ENCODE measurements at regions not wholly inside any gene's neighbourhood (a gene's known extent, or its start where the extent isn't known, plus 50 kb on each side); places are given as distances from the start of the nearest gene placed in this dataset.
"Not testable (repeated sequence)": the region's sequence is repeated elsewhere in the genome, so short reads cannot be mapped to it uniquely, and the experiment has no call there.

DNA sequence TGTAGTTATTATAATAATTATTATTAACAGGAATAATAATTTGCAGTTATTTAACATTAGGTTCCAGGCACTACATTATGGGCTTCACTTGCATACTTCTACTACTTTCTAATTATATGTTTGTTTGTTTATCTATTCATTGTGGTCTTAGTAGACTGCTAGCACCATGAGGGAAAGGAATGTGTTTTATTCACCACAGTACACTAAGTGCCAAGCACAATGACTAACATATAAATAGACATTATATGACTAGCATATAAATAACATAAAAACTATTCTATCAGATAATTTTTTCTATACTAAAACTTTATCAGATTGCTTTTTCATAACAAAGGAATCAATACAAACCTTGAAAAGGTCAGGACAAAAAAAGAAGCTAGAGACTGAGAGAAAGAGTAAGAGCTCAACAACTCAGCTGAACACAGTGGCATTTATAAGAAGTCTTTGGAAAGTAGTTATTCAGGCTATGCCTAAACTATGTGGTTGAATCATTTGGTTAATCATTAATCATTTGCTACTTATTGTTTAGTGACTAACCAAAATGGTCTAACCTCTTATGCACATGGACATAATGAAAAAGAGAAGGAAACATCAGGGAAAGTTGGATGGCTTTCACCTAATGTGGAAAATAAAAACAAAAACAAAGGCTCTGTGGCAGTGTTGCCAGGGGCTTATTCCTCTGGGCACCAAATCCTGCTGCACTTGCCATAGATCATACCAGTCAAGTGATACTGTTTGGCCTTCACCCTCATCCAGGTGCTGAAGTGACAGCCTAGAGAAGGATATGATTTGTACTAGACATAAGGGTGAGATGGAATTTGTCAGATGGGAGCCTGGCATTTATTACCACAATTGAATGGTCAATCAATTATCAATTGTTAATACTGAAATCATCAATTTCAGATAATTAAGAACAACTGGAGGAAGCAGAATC is 174.9 kb downstream of the ETAA1 start:
- no peak overlapping the region for H3K27ac Mint-ChIP-seq
- no peaks in the 10 kb centered on the region for H3K36me3 Mint-ChIP-seq (ENCODE audit: low read depth)
- H3K27me3 Mint-ChIP-seq = peaks cover 7% of the 10 kb centered on the region
- no peaks in the 10 kb centered on the region for H3K4me1 Mint-ChIP-seq
- no peak overlapping the region for H3K4me3 Mint-ChIP-seq
- ATAC-seq (replicated peaks) = no peak
- peaks cover 12% of the 10 kb centered on the region for H3K9me3 Mint-ChIP-seq

DNA sequence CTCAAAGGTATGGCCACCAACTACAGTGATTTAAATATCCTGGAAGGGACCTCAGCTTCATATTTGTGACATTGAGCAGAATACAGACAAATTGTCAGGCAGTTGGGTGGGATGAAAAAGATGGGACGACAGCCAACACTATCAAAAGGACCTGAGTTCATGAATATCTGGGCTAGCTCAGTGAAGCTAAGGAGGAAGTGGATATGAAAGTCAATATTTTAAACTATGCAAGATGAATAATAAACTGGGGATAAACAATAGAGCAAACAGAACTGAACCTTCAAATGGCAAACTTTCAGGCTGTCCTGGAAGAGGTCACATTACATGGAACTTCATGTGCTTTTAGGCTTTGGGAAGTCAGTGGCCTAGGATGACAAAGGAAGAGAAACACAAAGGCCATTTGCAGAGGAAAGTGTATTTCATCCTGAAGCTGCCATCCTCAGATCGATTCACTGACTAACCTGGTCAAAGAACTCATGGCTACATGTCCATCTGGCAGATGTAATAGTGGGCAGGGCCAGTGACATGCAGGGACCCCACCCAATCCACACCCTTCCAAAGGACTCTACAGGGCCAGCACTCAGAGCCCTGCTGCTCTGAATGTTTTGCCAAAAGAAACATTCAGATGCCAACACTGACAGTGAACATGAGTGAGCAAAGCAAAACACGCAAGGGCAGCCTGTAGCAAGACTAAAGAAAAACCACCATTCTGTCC is 175.7 kb downstream of the ETAA1 start:
- H3K4me1 Mint-ChIP-seq = no peaks in the 10 kb centered on the region

DNA sequence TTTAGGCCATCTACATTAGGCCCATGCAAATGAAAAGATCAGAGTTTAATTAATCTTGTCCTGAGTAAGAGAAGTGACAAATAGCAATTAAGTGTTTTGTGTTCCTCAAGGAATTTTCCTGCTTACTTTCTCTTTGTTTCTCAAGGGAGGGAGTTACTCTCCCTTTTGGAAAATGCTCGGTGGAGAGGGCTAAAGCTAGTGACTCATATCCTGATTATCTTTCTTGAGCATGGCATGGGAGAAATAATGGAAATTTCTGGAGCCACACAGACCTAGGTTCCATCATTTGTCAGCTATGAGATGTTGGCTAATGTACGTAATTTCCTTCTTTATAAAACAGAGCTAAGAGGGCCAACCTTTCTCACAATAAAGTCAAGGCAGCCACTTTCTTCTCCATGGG is 177.1 kb downstream of the ETAA1 start:
- Mint-ChIP-seq H3K27ac (no peak overlapping the region), H3K9me3 (peaks cover 8% of the 10 kb centered on the region), H3K27me3 (peaks cover 7% of the 10 kb centered on the region), H3K36me3 (ENCODE audit: low read depth) (no peaks in the 10 kb centered on the region), H3K4me3 (no peak overlapping the region), H3K4me1 (no peaks in the 10 kb centered on the region)
- no peak for ATAC-seq (replicated peaks)

More for the DNA sequence above, 175.7 kb downstream of the ETAA1 start:
- ATAC-seq (replicated peaks) = no peak
- H3K9me3 Mint-ChIP-seq = peaks cover 8% of the 10 kb centered on the region
- H3K27ac Mint-ChIP-seq = no peak overlapping the region
- no peak overlapping the region for H3K4me3 Mint-ChIP-seq
- no peaks in the 10 kb centered on the region for H3K36me3 Mint-ChIP-seq (ENCODE audit: low read depth)
- peaks cover 7% of the 10 kb centered on the region for H3K27me3 Mint-ChIP-seq

DNA sequence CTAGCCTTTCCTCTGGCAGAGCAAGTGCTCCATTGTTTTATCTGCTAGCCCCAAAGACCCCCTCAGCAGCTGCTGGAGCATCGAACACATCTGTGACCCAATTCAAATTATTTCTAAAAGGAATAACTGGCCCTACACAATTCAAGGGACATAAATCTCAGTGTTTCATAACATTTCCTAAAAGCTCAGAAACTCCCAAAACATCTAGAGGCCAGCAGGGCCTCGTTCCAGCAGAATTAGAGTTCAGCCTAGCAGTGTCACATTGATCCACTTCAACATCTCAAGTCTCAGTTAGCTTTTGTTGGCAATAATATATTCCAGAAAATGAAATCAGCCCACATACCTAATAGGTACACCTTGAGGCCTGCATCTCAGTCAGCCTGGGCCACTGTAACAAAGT is 179.1 kb downstream of the ETAA1 start:
- H3K9me3 Mint-ChIP-seq = peaks cover 8% of the 10 kb centered on the region
- no peak for ATAC-seq (replicated peaks)
- no peaks in the 10 kb centered on the region for H3K36me3 Mint-ChIP-seq (ENCODE audit: low read depth)
- H3K27me3 Mint-ChIP-seq = peaks cover 7% of the 10 kb centered on the region
- no peak overlapping the region for H3K4me3 Mint-ChIP-seq
- H3K27ac Mint-ChIP-seq = no peak overlapping the region
- no peaks in the 10 kb centered on the region for H3K4me1 Mint-ChIP-seq

DNA sequence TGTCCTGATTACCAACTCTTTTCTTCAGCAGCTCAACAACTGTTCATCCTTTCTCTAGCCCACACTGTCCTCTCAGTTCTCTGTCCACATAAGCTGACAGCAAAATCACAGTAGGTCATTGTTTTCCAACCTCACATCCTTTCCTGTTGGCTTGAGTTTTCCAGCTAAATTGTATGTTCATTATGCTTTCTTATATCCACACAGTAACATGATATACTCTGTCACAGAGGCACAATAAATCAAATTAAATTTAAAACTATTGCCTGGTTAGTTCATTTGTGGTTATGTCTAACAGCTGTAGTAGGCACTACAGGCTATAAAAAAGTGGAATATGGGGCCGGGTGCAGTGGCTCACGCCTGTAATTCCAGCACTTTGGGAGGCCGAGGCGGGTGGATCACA is 179.9 kb downstream of the ETAA1 start:
- Mint-ChIP-seq H3K27me3 (peaks cover 7% of the 10 kb centered on the region), H3K4me3 (no peak overlapping the region), H3K4me1 (no peaks in the 10 kb centered on the region), H3K27ac (no peak overlapping the region), H3K9me3 (peaks cover 13% of the 10 kb centered on the region), H3K36me3 (ENCODE audit: low read depth) (no peaks in the 10 kb centered on the region)
- ATAC-seq (replicated peaks) = no peak

DNA sequence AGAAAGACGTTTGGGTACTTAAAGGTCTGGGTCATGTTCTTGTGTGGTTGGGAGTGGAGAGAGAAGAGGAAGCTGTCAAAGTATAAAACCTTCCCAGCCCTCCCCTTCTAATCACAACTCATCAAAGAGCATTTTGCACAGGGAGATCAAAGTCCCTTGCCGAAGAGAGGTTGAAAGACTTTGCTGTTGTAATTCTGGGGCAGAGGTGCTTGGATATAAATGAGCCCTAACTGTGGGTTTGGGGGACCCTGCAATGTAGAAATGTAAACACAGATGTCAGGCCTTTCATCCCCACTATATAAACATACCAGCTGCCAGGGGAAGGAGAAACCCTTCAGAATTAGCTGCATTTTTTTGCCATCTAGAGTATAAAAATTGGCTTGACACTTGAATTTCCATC is 182.1 kb downstream of the ETAA1 start:
- H3K36me3 Mint-ChIP-seq (ENCODE audit: low read depth) = no peaks in the 10 kb centered on the region
- H3K9me3 Mint-ChIP-seq = peaks cover 7% of the 10 kb centered on the region
- H3K4me3 Mint-ChIP-seq = no peak overlapping the region
- no peak overlapping the region for H3K27ac Mint-ChIP-seq
- no peaks in the 10 kb centered on the region for H3K4me1 Mint-ChIP-seq
- peaks cover 3% of the 10 kb centered on the region for H3K27me3 Mint-ChIP-seq
- no peak for ATAC-seq (replicated peaks)

DNA sequence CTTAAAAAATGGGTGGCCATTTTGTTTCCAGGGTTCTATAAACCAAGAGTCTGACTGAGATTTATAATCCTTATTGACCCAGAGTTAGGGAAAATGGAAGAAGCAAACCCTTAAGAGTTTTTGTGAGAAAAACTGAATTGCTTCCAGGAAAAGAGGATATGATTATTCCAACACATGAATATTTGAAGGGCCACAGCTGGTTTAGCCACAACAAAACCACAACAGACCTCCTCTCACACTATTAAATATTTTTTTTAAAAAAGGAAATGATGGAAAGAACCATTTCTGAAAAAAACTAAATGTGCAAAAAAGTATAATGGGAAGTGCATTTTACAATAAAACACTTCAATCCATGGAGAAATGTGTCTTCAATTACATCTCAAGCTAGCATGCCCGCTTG is 182.7 kb downstream of the ETAA1 start:
- no peaks in the 10 kb centered on the region for H3K4me1 Mint-ChIP-seq
- H3K36me3 Mint-ChIP-seq (ENCODE audit: low read depth) = no peaks in the 10 kb centered on the region
- no peak overlapping the region for H3K27ac Mint-ChIP-seq
- peaks cover 9% of the 10 kb centered on the region for H3K9me3 Mint-ChIP-seq
- no peak for ATAC-seq (replicated peaks)
- H3K4me3 Mint-ChIP-seq = no peak overlapping the region
- peaks cover 3% of the 10 kb centered on the region for H3K27me3 Mint-ChIP-seq

DNA sequence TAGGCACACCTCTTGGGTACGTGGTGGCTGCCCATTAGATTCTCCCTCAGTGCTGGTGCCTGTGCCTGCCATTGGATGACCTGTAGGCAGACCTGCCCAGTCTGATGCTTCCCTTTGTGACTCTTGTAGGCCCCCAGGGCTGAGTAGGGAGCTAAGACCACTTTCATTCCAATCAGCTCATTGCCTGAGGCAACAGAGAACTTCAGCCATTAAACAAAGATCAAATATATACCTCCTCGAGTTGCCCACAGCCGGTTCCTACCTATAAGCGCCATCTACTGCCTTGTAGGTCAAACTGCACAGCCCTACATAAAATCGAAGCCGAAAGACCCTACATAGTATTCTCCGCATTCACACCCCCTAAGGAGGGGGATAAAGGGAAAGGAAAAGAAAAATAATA is 184.6 kb downstream of the ETAA1 start:
- H3K36me3 Mint-ChIP-seq (ENCODE audit: low read depth) = no peaks in the 10 kb centered on the region
- H3K4me3 Mint-ChIP-seq = no peak overlapping the region
- H3K27ac Mint-ChIP-seq = no peak overlapping the region
- ATAC-seq (replicated peaks) = no peak
- H3K9me3 Mint-ChIP-seq = peaks cover 14% of the 10 kb centered on the region
- H3K27me3 Mint-ChIP-seq = peaks cover 3% of the 10 kb centered on the region
- no peaks in the 10 kb centered on the region for H3K4me1 Mint-ChIP-seq

DNA sequence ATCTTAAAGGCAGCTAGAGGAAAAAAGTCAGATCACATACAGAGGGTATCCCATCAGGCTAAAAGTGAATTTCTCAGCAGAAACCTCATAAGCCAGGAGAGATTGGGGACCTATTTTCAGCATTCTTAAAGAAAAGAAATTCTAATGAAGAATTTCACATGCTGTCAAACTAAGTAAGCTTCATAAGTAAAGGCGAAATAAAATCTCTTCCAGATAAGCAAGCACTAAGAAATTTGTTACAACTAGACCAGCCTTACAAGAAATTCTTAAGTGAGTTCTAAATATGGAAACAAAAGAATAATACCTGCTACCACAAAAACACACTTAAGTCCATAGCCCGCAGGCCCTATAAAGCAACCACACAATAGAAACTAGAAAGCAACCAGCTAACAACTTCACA is 186.1 kb downstream of the ETAA1 start:
- ATAC-seq (replicated peaks) = no peak
- Mint-ChIP-seq H3K36me3 (ENCODE audit: low read depth) (no peaks in the 10 kb centered on the region), H3K27ac (no peak overlapping the region), H3K27me3 (no peaks in the 10 kb centered on the region), H3K4me1 (no peaks in the 10 kb centered on the region), H3K9me3 (peaks cover 11% of the 10 kb centered on the region), H3K4me3 (no peak overlapping the region)

DNA sequence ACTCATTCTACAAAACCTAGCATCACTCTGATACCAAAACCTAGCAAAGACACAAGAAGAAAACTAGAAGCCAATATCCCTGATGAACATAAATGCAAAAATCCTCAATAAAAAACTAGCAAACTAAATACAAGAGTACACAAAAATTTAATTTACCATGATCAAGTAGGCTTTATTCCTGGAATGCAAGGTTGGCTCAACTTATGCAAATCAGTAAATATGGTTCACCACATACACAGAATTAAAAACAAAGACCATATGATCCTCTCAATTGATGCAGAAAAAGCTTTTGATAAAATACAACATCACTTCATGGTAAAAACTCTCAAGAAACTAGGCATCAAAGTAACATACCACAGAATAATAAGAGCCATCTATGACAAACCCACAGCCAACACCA is 188.3 kb downstream of the ETAA1 start:
- no peaks in the 10 kb centered on the region for H3K36me3 Mint-ChIP-seq (ENCODE audit: low read depth)
- no peaks in the 10 kb centered on the region for H3K27me3 Mint-ChIP-seq
- no peak for ATAC-seq (replicated peaks)
- no peaks in the 10 kb centered on the region for H3K4me1 Mint-ChIP-seq
- peaks cover 11% of the 10 kb centered on the region for H3K9me3 Mint-ChIP-seq
- no peak overlapping the region for H3K27ac Mint-ChIP-seq
- no peak overlapping the region for H3K4me3 Mint-ChIP-seq

DNA sequence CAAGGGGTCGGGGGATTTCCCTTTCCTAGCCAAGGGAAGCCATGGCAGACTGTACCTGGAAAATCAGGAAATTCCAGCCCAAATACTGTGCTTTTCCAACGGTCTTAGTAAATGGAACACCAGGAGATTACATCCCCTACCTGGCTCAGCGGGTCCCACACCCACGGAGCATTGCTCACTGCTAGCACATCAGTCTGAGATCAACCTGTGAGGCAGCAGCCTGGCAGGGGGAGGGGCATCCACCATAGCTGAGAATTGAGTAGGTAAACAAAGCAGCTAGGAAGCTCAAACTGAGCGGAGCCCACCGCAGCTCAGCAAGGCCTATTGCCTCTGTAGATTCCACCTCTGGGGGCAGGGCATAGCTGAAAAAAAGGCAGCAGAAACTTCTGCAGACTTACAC is 192.0 kb downstream of the ETAA1 start:
- H3K4me3 Mint-ChIP-seq; H3K27ac Mint-ChIP-seq; ATAC-seq (replicated peaks); H3K27me3 Mint-ChIP-seq; H3K36me3 Mint-ChIP-seq (ENCODE audit: low read depth); H3K9me3 Mint-ChIP-seq; H3K4me1 Mint-ChIP-seq: not testable (repeated sequence)

DNA sequence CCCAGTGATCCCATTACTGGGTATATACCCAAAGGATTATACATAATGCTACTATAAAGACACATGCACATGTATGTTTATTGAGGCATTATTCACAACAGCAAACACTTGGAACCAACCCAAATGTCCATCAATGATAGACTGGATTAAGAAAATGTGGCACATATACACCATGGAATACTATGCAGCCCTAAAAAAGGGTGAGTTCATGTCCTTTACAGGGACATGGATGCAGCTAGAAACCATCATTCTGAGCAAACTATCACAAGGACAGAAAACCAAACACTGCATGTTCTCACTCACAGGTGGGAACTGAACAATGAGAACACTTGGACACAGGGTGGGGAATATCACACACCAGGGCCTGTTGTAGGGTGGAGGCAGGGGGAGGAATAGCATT is 197.4 kb downstream of the ETAA1 start:
- H3K4me3 Mint-ChIP-seq; ATAC-seq (replicated peaks); H3K36me3 Mint-ChIP-seq (ENCODE audit: low read depth); H3K27ac Mint-ChIP-seq; H3K27me3 Mint-ChIP-seq; H3K9me3 Mint-ChIP-seq; H3K4me1 Mint-ChIP-seq: not testable (repeated sequence)

DNA sequence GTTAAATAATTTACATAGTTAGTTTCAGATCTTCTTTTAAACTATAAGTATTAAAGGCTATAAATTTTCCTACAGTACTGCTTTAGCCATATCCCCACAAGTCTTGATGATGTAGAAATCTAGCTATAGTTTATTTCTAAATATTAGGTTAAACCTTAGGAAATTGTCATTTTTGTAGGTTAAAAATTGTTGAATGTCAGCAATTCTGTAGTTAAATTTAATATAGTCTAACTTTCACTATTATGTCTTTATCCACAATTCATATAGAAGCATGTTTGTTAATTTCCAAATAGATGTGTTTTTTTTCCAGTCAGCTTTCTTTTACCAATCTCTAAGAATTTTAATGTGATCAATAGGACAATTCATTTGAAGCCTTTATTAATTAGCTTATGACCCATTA is 199.7 kb downstream of the ETAA1 start:
- Mint-ChIP-seq H3K9me3 (no peaks in the 10 kb centered on the region), H3K4me3 (no peak overlapping the region), H3K27me3 (no peaks in the 10 kb centered on the region), H3K27ac (no peak overlapping the region), H3K36me3 (ENCODE audit: low read depth) (no peaks in the 10 kb centered on the region), H3K4me1 (no peaks in the 10 kb centered on the region)
- no peak for ATAC-seq (replicated peaks)

DNA sequence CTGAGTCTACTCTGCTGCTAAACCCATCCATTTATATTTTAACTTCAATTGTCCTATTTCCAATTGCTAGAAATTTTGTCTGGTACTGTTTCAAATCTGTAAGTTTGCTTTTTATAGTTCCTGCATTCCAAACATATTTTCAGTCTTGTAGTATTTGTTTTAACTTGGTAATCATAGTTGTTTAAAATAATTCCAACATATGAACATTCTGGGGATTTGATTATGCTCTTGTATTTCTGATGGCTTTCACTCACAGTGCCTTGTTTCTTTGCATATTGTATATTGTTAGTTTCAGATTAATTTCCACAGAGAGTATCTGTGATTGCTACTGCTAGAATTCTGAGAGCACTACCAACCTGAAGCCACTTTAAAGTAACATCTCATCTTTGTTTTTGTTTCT is 202.4 kb downstream of the ETAA1 start:
- no peak overlapping the region for H3K4me3 Mint-ChIP-seq
- H3K36me3 Mint-ChIP-seq (ENCODE audit: low read depth) = no peaks in the 10 kb centered on the region
- H3K4me1 Mint-ChIP-seq = no peaks in the 10 kb centered on the region
- ATAC-seq (replicated peaks) = no peak
- H3K27ac Mint-ChIP-seq = no peak overlapping the region
- H3K9me3 Mint-ChIP-seq = no peaks in the 10 kb centered on the region
- H3K27me3 Mint-ChIP-seq = peaks cover 5% of the 10 kb centered on the region

DNA sequence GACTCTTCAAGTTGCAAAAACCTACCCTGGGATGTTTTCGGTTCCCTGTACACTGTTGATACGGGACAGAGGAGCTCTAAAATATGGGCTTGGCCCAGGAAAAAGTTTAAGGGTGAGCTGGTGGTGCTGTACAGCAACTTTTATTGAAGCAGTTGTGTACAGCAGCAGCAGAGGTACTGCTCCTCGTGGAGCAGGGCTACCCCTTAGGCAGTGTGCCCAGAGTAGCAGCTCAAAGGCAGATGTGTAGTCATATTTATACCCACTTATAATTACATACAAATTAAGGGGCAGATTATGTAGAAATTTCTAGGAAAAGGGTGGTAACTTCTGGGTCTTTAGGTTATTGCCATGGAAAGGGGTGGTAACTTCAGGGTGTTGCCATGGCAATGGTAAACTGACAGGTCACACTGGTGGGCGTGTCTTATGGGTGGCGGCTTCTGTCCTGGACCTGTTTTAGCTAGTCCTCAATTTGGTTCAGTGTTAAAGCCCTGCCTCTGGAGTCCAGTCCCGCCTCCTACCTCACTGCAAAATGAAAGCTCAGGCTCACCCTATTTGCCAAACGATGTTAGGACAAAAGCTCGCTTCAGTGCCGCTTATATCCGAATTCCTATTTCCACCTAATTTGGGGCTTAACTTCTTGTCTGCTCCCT is 203.2 kb downstream of the ETAA1 start:
- Mint-ChIP-seq H3K9me3 (no peaks in the 10 kb centered on the region), H3K27me3 (peaks cover 5% of the 10 kb centered on the region), H3K4me1 (no peaks in the 10 kb centered on the region), H3K27ac (no peak overlapping the region), H3K4me3 (no peak overlapping the region), H3K36me3 (ENCODE audit: low read depth) (no peaks in the 10 kb centered on the region)
- ATAC-seq (replicated peaks) = no peak

All from activated T-helper 17 cell treated with anti-CD3 and anti-CD28 coated beads, Interleukin-2, amount 50 U/mL, for 72 hours (primary cell).